CD4-positive, alpha-beta T cell (primary cell): ENCODE measurements at regions not wholly inside any gene's neighbourhood (a gene's known extent, or its start where the extent isn't known, plus 50 kb on each side); places are given as distances from the start of the nearest gene placed in this dataset.

Source experiments
- ATAC-seq: fragments of 200-7000 bp; cut with Tn5 transposase; one replicate; pipeline ENCODE4 v1.10.0; 2022; ENCODE audit warnings: mild to moderate bottlenecking; ENCODE audit not compliant: poor library complexity
- CTCF ChIA-PET: fragments of 350-600 bp; sonication (Branson Sonifier 250); formaldehyde crosslinking; loops from one replicate; lab custom pipeline; 2021; ENCODE audit warnings: antibody characterized with exemption, inconsistent platforms; lab: Charles Lee
- POLR2A ChIA-PET: fragments of 350-600 bp; sonication (Branson Sonifier 250); formaldehyde crosslinking; loops from one replicate; lab custom pipeline; 2021; ENCODE audit warnings: antibody characterized with exemption, inconsistent platforms; lab: Charles Lee
- DNase-seq, 14 experiments: peaks; one replicate each; pipeline ENCODE4 v3.0.0-alpha.2; 2013 to 2020; ENCODE audit warnings: mixed read lengths in 2 of 14
- H3K27ac ChIP-seq, 2 donors: one replicate each; pipeline versions ENCODE4 v1.5.1 to v1.7.0; 2013; ENCODE audit warnings: low read length in 2 of 2, low read depth in 1 of 2, mild to moderate bottlenecking in 1 of 2
- H3K27me3 ChIP-seq, 2 experiments: 1 replicate in 1 of 2; 2 replicates in 1 of 2; pipeline versions ENCODE4 v1.6.1 to v1.7.0; 2013; ENCODE audit warnings: low read length in 2 of 2, control low read depth in 1 of 2, mild to moderate bottlenecking in 1 of 2, moderate library complexity in 1 of 2; ENCODE audit not compliant: insufficient read depth in 2 of 2, control insufficient read depth in 1 of 2
- H3K36me3 ChIP-seq: one replicate; pipeline ENCODE4 v1.6.1; 2013; ENCODE audit warnings: low read length, control low read depth; ENCODE audit not compliant: insufficient read depth
- H3K4me1 ChIP-seq: one replicate; pipeline ENCODE4 v1.6.1; 2013; ENCODE audit warnings: low read length, control low read depth; ENCODE audit not compliant: insufficient read depth
- H3K4me3 ChIP-seq: one replicate; pipeline ENCODE4 v1.5.1; 2013; ENCODE audit warnings: mild to moderate bottlenecking, low read length, moderate library complexity
- H3K9me3 ChIP-seq, 2 experiments: 1 replicate in 1 of 2; 2 replicates in 1 of 2; pipeline versions ENCODE4 v1.6.1 to v1.7.0; 2013; ENCODE audit warnings: low read length in 2 of 2, mild to moderate bottlenecking in 2 of 2, control low read depth in 1 of 2, moderate library complexity in 1 of 2; ENCODE audit not compliant: control insufficient read depth in 1 of 2, insufficient read depth in 1 of 2
- H3K27ac Mint-ChIP-seq: one replicate; pipeline ENCODE4 v1.8.0; 2020; ENCODE audit warnings: mixed read lengths
- H3K27me3 Mint-ChIP-seq: one replicate; pipeline ENCODE4 v1.8.0; 2021; ENCODE audit warnings: mixed read lengths
- H3K36me3 Mint-ChIP-seq: one replicate; pipeline ENCODE4 v1.8.0; 2021; ENCODE audit warnings: low read depth, mixed read lengths
- H3K4me1 Mint-ChIP-seq: one replicate; pipeline ENCODE4 v1.8.0; 2021; ENCODE audit warnings: low read depth, mixed read lengths
- H3K4me3 Mint-ChIP-seq: one replicate; pipeline ENCODE4 v1.8.0; 2020; ENCODE audit warnings: mild to moderate bottlenecking, mixed read lengths
- H3K9me3 Mint-ChIP-seq: one replicate; pipeline ENCODE4 v1.8.0; 2020; ENCODE audit warnings: mixed read lengths
- intact Hi-C, 2 experiments: fragments of 100-400 bp; cut with DNase I in 1 of 2; cut with micrococcal nuclease in 1 of 2; formaldehyde crosslinking; loops; one replicate each; pipeline versions ENCODE4 v1.15.1 to v1.9.0; 2023 to 2025; cut with DNase I, micrococcal nuclease
- TF ChIP-seq, protein P1 (sequence below): fragments of 200-600 bp; IDR thresholded peaks from one replicate; pipeline ENCODE4 v1.8.0; 2022; ENCODE audit warnings: antibody characterized with exemption, mild to moderate bottlenecking

DNA sequence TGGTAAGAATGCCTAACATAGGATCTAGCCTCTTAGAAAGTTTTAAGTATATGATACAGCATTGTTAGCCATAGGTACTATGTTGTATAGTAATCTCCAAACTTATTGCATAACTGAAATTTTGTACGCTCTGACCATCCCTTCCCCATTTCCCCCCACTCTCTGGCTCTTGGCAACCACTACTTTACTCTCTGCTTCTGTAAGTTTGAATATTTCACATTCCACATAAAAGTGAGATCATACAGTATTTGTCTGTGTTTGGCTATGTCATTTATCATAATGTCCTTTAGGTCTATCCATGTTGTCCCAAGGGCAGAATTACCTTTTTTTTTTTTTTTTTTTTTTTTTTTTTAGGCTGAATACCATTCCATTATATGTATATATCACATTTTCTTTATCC, 396.9 kb downstream of the DLEU7 start:
- Histone ChIP-seq H3K36me3 (no peaks in the 10 kb centered on the region), H3K4me3 (no peak overlapping the region), H3K9me3 (no peaks in the 10 kb centered on the region), H3K27ac (no peak overlapping the region), H3K27me3 (no peaks in the 10 kb centered on the region), H3K4me1 (no peaks in the 10 kb centered on the region)
- ATAC-seq (no peak), DNase-seq (no peak)
- intact Hi-C loops = no loop called here
- H3K36me3 Mint-ChIP-seq = no peaks in the 10 kb centered on the region
- POLR2A ChIA-PET = no interaction called here
- H3K4me3 Mint-ChIP-seq = no peak overlapping the region
- TF ChIP-seq, protein P1, sequence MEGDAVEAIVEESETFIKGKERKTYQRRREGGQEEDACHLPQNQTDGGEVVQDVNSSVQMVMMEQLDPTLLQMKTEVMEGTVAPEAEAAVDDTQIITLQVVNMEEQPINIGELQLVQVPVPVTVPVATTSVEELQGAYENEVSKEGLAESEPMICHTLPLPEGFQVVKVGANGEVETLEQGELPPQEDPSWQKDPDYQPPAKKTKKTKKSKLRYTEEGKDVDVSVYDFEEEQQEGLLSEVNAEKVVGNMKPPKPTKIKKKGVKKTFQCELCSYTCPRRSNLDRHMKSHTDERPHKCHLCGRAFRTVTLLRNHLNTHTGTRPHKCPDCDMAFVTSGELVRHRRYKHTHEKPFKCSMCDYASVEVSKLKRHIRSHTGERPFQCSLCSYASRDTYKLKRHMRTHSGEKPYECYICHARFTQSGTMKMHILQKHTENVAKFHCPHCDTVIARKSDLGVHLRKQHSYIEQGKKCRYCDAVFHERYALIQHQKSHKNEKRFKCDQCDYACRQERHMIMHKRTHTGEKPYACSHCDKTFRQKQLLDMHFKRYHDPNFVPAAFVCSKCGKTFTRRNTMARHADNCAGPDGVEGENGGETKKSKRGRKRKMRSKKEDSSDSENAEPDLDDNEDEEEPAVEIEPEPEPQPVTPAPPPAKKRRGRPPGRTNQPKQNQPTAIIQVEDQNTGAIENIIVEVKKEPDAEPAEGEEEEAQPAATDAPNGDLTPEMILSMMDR = no peak
- H3K9me3 Mint-ChIP-seq = no peaks in the 10 kb centered on the region
- CTCF ChIA-PET = interaction anchor here (0.7 kb wide), 1 partner anchor 12 kb away, joined by 3 read pairs; no protein-coding TSS in a partner anchor
- H3K4me1 Mint-ChIP-seq = no peaks in the 10 kb centered on the region
- H3K27me3 Mint-ChIP-seq = no peaks in the 10 kb centered on the region
- no peak overlapping the region for H3K27ac Mint-ChIP-seq

DNA sequence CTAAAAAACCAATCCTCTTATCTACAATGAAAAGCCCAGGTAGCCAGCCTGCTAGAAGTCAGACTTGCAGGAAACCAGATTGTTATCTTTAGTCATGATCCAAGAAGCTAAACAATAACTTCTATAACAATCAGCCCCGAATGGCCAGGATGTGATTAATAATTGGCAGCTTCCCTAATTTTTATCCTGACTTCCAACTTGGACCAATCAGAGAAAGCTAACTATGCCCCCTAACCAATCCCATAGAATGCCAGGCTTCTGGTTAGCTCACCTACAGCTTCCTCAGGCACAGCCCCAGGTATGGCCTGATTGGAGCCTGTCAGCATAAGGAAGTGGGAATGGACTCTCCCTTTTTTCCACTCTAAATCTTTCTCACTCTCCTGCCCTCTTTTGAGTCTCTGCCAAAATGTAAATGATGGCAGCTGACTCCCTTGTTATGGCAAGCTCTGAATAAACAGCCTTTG, 394.9 kb downstream of the DLEU7 start:
- ChIA-PET POLR2A (no interaction called here), CTCF (no interaction called here)
- Histone ChIP-seq H3K27me3 (no peaks in the 10 kb centered on the region), H3K4me3 (no peak overlapping the region), H3K27ac (no peak overlapping the region), H3K9me3 (no peaks in the 10 kb centered on the region), H3K4me1 (no peaks in the 10 kb centered on the region), H3K36me3 (no peaks in the 10 kb centered on the region)
- Mint-ChIP-seq H3K4me3 (no peak overlapping the region), H3K27me3 (no peaks in the 10 kb centered on the region), H3K36me3 (no peaks in the 10 kb centered on the region), H3K4me1 (no peaks in the 10 kb centered on the region), H3K27ac (no peak overlapping the region), H3K9me3 (no peaks in the 10 kb centered on the region)
- intact Hi-C loops = no loop called here
- no peak for DNase-seq
- TF ChIP-seq, protein P1 = no peak
- no peak for ATAC-seq

DNA sequence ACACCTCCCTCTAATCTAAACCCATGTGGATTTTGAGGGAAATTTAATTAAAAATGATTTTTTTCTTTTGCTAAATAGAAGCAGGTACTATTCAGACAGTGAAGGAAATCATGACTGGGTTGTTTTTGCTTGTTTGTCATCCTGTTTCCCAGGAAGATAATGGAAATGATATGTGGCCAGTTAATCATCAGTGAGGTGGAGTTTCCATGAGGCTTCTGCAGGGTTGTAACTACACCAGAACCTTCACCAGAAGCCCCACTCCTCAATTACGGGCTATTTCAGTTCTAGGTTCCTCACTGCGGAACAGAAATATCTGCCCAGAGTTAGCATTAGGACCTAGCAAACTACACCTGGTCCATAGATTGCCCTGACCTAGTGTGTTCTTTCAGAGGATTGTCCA, 394.0 kb downstream of the DLEU7 start:
- intact Hi-C loops = no loop called here
- no peaks in the 10 kb centered on the region for H3K9me3 Mint-ChIP-seq
- Histone ChIP-seq H3K27ac (no peak overlapping the region), H3K9me3 (no peaks in the 10 kb centered on the region), H3K36me3 (no peaks in the 10 kb centered on the region), H3K4me1 (no peaks in the 10 kb centered on the region), H3K27me3 (no peaks in the 10 kb centered on the region), H3K4me3 (no peak overlapping the region)
- H3K4me3 Mint-ChIP-seq = no peak overlapping the region
- ChIA-PET CTCF (no interaction called here), POLR2A (no interaction called here)
- TF ChIP-seq, protein P1 = no peak
- DNase-seq (no peak), ATAC-seq (no peak)
- no peaks in the 10 kb centered on the region for H3K27me3 Mint-ChIP-seq
- H3K36me3 Mint-ChIP-seq = no peaks in the 10 kb centered on the region
- no peaks in the 10 kb centered on the region for H3K4me1 Mint-ChIP-seq
- H3K27ac Mint-ChIP-seq = no peak overlapping the region
